H9 (cell line): ENCODE measurements at regions not wholly inside any gene's neighbourhood (a gene's known extent, or its start where the extent isn't known, plus 50 kb on each side); places are given as distances from the start of the nearest gene placed in this dataset.

Experiments used
- DNase-seq: peaks from one replicate; pipeline ENCODE4 v3.0.0-alpha.2; 2017
- H2AFZ ChIP-seq: one replicate; pipeline ENCODE4 v1.6.1; 2013; ENCODE audit warnings: mild to moderate bottlenecking, low read length, control low read depth, moderate library complexity
- H2AK5ac ChIP-seq: 2 replicates; pipeline ENCODE4 v1.6.1; 2013; ENCODE audit warnings: low read length, control low read depth, mixed read lengths; ENCODE audit not compliant: insufficient read length
- H2BK120ac ChIP-seq: one replicate; pipeline ENCODE4 v1.6.1; 2013; ENCODE audit warnings: low read depth, mild to moderate bottlenecking, low read length, control low read depth, inconsistent platforms; ENCODE audit not compliant: poor library complexity, severe bottlenecking
- H2BK12ac ChIP-seq: 2 replicates; pipeline ENCODE4 v1.6.1; 2013; ENCODE audit warnings: low read length, control low read depth, mixed read lengths, low read depth; ENCODE audit not compliant: insufficient read length
- H2BK15ac ChIP-seq: 2 replicates; pipeline ENCODE4 v1.6.1; 2013; ENCODE audit warnings: low read depth, low read length, control low read depth
- H2BK20ac ChIP-seq: one replicate; pipeline ENCODE4 v1.6.1; 2013; ENCODE audit warnings: low read depth, mild to moderate bottlenecking, low read length, control low read depth, inconsistent platforms; ENCODE audit not compliant: poor library complexity, severe bottlenecking
- H2BK5ac ChIP-seq: 2 replicates; pipeline ENCODE4 v1.6.1; 2013; ENCODE audit warnings: low read length, control low read depth, mixed read lengths; ENCODE audit not compliant: insufficient read length
- H3K14ac ChIP-seq: 2 replicates; pipeline ENCODE4 v1.6.1; 2013; ENCODE audit warnings: low read length, control low read depth; ENCODE audit not compliant: insufficient read depth
- H3K18ac ChIP-seq: 2 replicates; pipeline ENCODE4 v1.6.1; 2013; ENCODE audit warnings: low read depth, mild to moderate bottlenecking, mixed read lengths, low read length, control low read depth; ENCODE audit not compliant: insufficient read length
- H3K23ac ChIP-seq: 2 replicates; pipeline ENCODE4 v1.6.1; 2013; ENCODE audit warnings: low read length, control low read depth, mixed read lengths, low read depth; ENCODE audit not compliant: insufficient read length
- H3K23me2 ChIP-seq: 2 replicates; pipeline ENCODE4 v1.6.1; 2013; ENCODE audit warnings: low read depth, mild to moderate bottlenecking, mixed read lengths, low read length, control low read depth; ENCODE audit not compliant: insufficient read length, poor library complexity, severe bottlenecking
- H3K27ac ChIP-seq: 2 replicates; pipeline ENCODE4 v1.5.1; 2013; ENCODE audit warnings: low read length, control low read depth, mixed read lengths, low read depth; ENCODE audit not compliant: insufficient read length
- H3K27me3 ChIP-seq: 2 replicates; pipeline ENCODE4 v1.6.1; 2013; ENCODE audit warnings: low read length, control low read depth, inconsistent platforms; ENCODE audit not compliant: insufficient read depth
- H3K4ac ChIP-seq: 2 replicates; pipeline ENCODE4 v1.6.1; 2013; ENCODE audit warnings: low read depth, mild to moderate bottlenecking, control low read depth, inconsistent platforms, low read length, moderate library complexity
- H3K4me1 ChIP-seq: 2 replicates; pipeline ENCODE4 v1.6.1; 2013; ENCODE audit warnings: low read length, control low read depth, inconsistent platforms; ENCODE audit not compliant: insufficient read depth
- H3K4me2 ChIP-seq: 2 replicates; pipeline ENCODE4 v1.6.1; 2013; ENCODE audit warnings: low read length, control low read depth, mixed read lengths; ENCODE audit not compliant: insufficient read length, insufficient read depth
- H3K56ac ChIP-seq: 2 replicates; pipeline ENCODE4 v1.6.1; 2013; ENCODE audit warnings: low read depth, mild to moderate bottlenecking, mixed read lengths, low read length, control low read depth; ENCODE audit not compliant: insufficient read length
- H3K79me1 ChIP-seq: 2 replicates; pipeline ENCODE4 v1.6.1; 2013; ENCODE audit warnings: low read depth, mild to moderate bottlenecking, moderate library complexity, low read length, control low read depth, inconsistent platforms; ENCODE audit not compliant: insufficient read depth, poor library complexity, severe bottlenecking
- H3K79me2 ChIP-seq: 2 replicates; pipeline ENCODE4 v1.6.1; 2013; ENCODE audit warnings: low read length, control low read depth, inconsistent platforms; ENCODE audit not compliant: insufficient read depth
- H3K9ac ChIP-seq: 2 replicates; pipeline ENCODE4 v1.6.1; 2013; ENCODE audit warnings: low read length, control low read depth, mixed read lengths; ENCODE audit not compliant: insufficient read length; ENCODE audit errors: extremely low read depth
- H3K9me3 ChIP-seq: one replicate; pipeline ENCODE4 v1.6.1; 2013; ENCODE audit warnings: low read depth, low read length, inconsistent platforms; ENCODE audit not compliant: control insufficient read depth
- H3T11ph ChIP-seq: one replicate; pipeline ENCODE4 v1.6.1; 2013; ENCODE audit warnings: mild to moderate bottlenecking, low read length, control low read depth, inconsistent platforms
- H4K20me1 ChIP-seq: one replicate; pipeline ENCODE4 v1.6.1; 2013; ENCODE audit not compliant: control insufficient read depth, insufficient read length, insufficient read depth
- H4K5ac ChIP-seq: 2 replicates; pipeline ENCODE4 v1.6.1; 2013; ENCODE audit warnings: low read depth, mild to moderate bottlenecking, mixed read lengths, low read length, control low read depth; ENCODE audit not compliant: insufficient read length
- H4K8ac ChIP-seq: replicated peaks from 2 replicates; pipeline ENCODE4 v1.6.1; 2013; ENCODE audit warnings: low read length, control low read depth, mixed read lengths, low read depth; ENCODE audit not compliant: insufficient read length
- H4K91ac ChIP-seq: 2 replicates; pipeline ENCODE4 v1.6.1; 2013; ENCODE audit warnings: low read depth, mild to moderate bottlenecking, moderate library complexity, mixed read lengths, low read length, control low read depth; ENCODE audit not compliant: insufficient read length
- H3K27ac Mint-ChIP-seq, 3 experiments: 2 replicates in 2 of 3; 3 replicates in 1 of 3; pipeline ENCODE4 v1.8.0; 2020 to 2021; ENCODE audit warnings: mixed read lengths in 3 of 3, mild to moderate bottlenecking in 1 of 3, moderate library complexity in 1 of 3
- H3K27me3 Mint-ChIP-seq: 2 replicates; pipeline ENCODE4 v1.8.0; 2021; ENCODE audit warnings: low read depth, mild to moderate bottlenecking, moderate library complexity, mixed read lengths
- H3K36me3 Mint-ChIP-seq, 3 experiments: 2 replicates in 2 of 3; 3 replicates in 1 of 3; pipeline ENCODE4 v1.8.0; 2020 to 2021; ENCODE audit warnings: low read depth in 3 of 3, mixed read lengths in 3 of 3; ENCODE audit not compliant: insufficient read depth in 1 of 3
- H3K4me1 Mint-ChIP-seq, 2 experiments: 2 replicates each; pipeline ENCODE4 v1.8.0; 2020; ENCODE audit warnings: mixed read lengths in 2 of 2
- H3K4me3 Mint-ChIP-seq, 2 experiments: 2 replicates in 1 of 2; 3 replicates in 1 of 2; pipeline ENCODE4 v1.8.0; 2020 to 2021; ENCODE audit warnings: mild to moderate bottlenecking in 2 of 2, mixed read lengths in 2 of 2, moderate library complexity in 1 of 2
- H3K9me3 Mint-ChIP-seq, 2 experiments: 2 replicates in 1 of 2; 3 replicates in 1 of 2; pipeline ENCODE4 v1.8.0; 2020; ENCODE audit warnings: mild to moderate bottlenecking in 2 of 2, mixed read lengths in 2 of 2, moderate library complexity in 1 of 2
- WGBS: extraction: QIAGEN DNeasy Blood & Tissue Kit; methylation state at CpG from one replicate; pipeline ENCODE4 v1.1.7; 2013; ENCODE audit warnings: missing lambda C conversion rate, low lambda C conversion rate, mixed read lengths; ENCODE audit not compliant: insufficient read length; ENCODE audit errors: extremely low coverage; 5-methylcytosine and 5-hydroxymethylcytosine counted together
- TF ChIP-seq, protein P1 (sequence below): fragments of 200-600 bp; sonication (generic); conservative IDR thresholded peaks from 3 replicates; pipeline ENCODE4 v1.8.0; 2021; ENCODE audit warnings: antibody characterized with exemption, mild to moderate bottlenecking

DNA sequence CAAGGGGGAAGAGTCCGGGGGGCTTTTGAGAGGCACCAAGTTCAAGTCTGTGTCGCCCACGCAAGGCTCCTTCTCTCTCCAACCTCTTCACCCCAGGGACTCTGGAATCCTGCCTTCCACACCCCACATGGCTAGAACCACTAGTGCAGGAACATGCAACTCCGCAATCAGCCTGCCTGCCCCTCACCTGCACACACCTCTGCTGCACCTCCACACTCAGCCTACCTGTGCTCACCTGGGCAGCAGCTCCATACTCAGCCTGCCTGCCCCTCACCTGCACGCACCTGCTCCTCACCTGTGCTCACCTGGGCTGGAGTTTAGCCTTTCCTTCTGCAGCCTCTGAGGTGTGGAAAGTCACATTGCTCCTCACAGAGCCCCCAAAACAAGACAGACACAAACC is 277.4 kb downstream of the NDUFA10 start:
- WGBS: no CpG with 5 or more reads among the region's 5 CpGs
- no peaks in the 10 kb centered on the region for H3K79me1 ChIP-seq
- no peak overlapping the region for H2BK5ac ChIP-seq
- H3K9me3 Mint-ChIP-seq: no peaks in the 10 kb centered on the region
- H3K23me2 ChIP-seq: no peaks in the 10 kb centered on the region
- H4K91ac ChIP-seq: no peak overlapping the region
- peak overlapping the region in 1 of 3 experiments; percentile 54; a peak in 1 of 7 replicates for H3K27ac Mint-ChIP-seq
- no peak overlapping the region for H4K8ac ChIP-seq
- H2BK15ac ChIP-seq: no peak overlapping the region
- no peak overlapping the region for H2BK20ac ChIP-seq
- H3K4me1 Mint-ChIP-seq: peaks cover 5 to 8% of the 10 kb centered on the region in 2 experiments
- H3K18ac ChIP-seq: no peak overlapping the region
- H3K23ac ChIP-seq: no peak overlapping the region
- no peak overlapping the region for H3K56ac ChIP-seq
- no peaks in the 10 kb centered on the region for H3K27me3 ChIP-seq
- no peak overlapping the region for H3K4ac ChIP-seq
- H3K9ac ChIP-seq: no peak overlapping the region
- no peak overlapping the region for H4K5ac ChIP-seq
- no peak overlapping the region for H2AK5ac ChIP-seq
- H3K27me3 Mint-ChIP-seq: peaks cover 6% of the 10 kb centered on the region; the same call in 1 of the 2 replicates
- no peaks in the 10 kb centered on the region for H3K36me3 Mint-ChIP-seq
- no peak overlapping the region for H3T11ph ChIP-seq
- no peak overlapping the region for H2BK12ac ChIP-seq
- H3K27ac ChIP-seq: no peak overlapping the region
- H3K14ac ChIP-seq: peak overlapping the region; percentile 63; the same call in 1 of the 2 replicates
- no peak overlapping the region for H3K4me2 ChIP-seq
- no peaks in the 10 kb centered on the region for H3K4me1 ChIP-seq
- no peak overlapping the region for H3K4me3 Mint-ChIP-seq
- no peak overlapping the region for H2BK120ac ChIP-seq
- no peak overlapping the region for H2AFZ ChIP-seq
- DNase-seq: no peak
- TF ChIP-seq, protein P1, sequence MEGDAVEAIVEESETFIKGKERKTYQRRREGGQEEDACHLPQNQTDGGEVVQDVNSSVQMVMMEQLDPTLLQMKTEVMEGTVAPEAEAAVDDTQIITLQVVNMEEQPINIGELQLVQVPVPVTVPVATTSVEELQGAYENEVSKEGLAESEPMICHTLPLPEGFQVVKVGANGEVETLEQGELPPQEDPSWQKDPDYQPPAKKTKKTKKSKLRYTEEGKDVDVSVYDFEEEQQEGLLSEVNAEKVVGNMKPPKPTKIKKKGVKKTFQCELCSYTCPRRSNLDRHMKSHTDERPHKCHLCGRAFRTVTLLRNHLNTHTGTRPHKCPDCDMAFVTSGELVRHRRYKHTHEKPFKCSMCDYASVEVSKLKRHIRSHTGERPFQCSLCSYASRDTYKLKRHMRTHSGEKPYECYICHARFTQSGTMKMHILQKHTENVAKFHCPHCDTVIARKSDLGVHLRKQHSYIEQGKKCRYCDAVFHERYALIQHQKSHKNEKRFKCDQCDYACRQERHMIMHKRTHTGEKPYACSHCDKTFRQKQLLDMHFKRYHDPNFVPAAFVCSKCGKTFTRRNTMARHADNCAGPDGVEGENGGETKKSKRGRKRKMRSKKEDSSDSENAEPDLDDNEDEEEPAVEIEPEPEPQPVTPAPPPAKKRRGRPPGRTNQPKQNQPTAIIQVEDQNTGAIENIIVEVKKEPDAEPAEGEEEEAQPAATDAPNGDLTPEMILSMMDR: no peak
- H3K9me3 ChIP-seq: no peaks in the 10 kb centered on the region
- H3K79me2 ChIP-seq: no peaks in the 10 kb centered on the region
- H4K20me1 ChIP-seq: no peaks in the 10 kb centered on the region
